Ovary (tissue), 7 donors: ENCODE measurements at regions not wholly inside any gene's neighbourhood (a gene's known extent, or its start where the extent isn't known, plus 50 kb on each side); places are given as distances from the start of the nearest gene placed in this dataset.

ENCODE experiments used
- DNase-seq, 5 donors: peaks; one replicate each; pipeline ENCODE4 v3.0.0-alpha.2; 2019 to 2020
- H3K27ac ChIP-seq, 2 donors: fragments of 200-600 bp; one replicate each; pipeline versions ENCODE4 v1.5.1 to v1.8.0; 2019 to 2022
- H3K27me3 ChIP-seq: fragments of 200-600 bp; one replicate; pipeline ENCODE4 v1.8.0; 2022
- H3K36me3 ChIP-seq: fragments of 200-600 bp; sonication (generic); one replicate; pipeline ENCODE4 v1.5.1; 2019
- H3K4me1 ChIP-seq: one replicate; pipeline ENCODE4 v1.8.1; 2013; ENCODE audit warnings: mild to moderate bottlenecking, moderate library complexity; ENCODE audit not compliant: insufficient read depth
- H3K4me3 ChIP-seq: fragments of 200-600 bp; sonication (generic); one replicate; pipeline ENCODE4 v1.5.1; 2017
- H3K9me3 ChIP-seq, 2 donors: fragments of 200-600 bp in 1 of 2; sonication (generic) in 1 of 2; one replicate each; pipeline versions ENCODE4 v1.5.1 to v1.8.1; 2013 to 2019; ENCODE audit warnings: mild to moderate bottlenecking in 1 of 2, moderate library complexity in 1 of 2
- EP300 ChIP-seq: sonication (generic); formaldehyde crosslinking; IDR thresholded peaks from one replicate; pipeline ENCODE4 v1.6.1; 2017; ENCODE audit warnings: antibody characterized with exemption
- POLR2A ChIP-seq: fragments of 450-650 bp; IDR thresholded peaks from one replicate; pipeline ENCODE4 v1.6.1; 2017; ENCODE audit warnings: antibody characterized with exemption, mild to moderate bottlenecking, moderate library complexity
- WGBS, 3 donors: extraction: QIAGEN DNeasy Blood & Tissue Kit in 1 of 3; methylation state at CpG; one replicate each; pipeline versions ENCODE4 v1.1.5 to v1.1.7; 2013 to 2017; 5-methylcytosine and 5-hydroxymethylcytosine counted together
- intact Hi-C, 4 donors: fragments of 100-400 bp; cut with DNase I; formaldehyde crosslinking; loops; one replicate each; pipeline versions ENCODE4 v1.11.0 to v1.15.1; 2022 to 2023
- TF ChIP-seq, protein P1 (sequence below), 3 donors: fragments of 450-650 bp in 2 of 3; fragments of 200-600 bp in 1 of 3; IDR thresholded peaks; one replicate each; pipeline versions ENCODE4 v1.5.1 to v1.8.0; 2016 to 2022; ENCODE audit warnings: antibody characterized with exemption in 3 of 3, mild to moderate bottlenecking in 1 of 3
- donor health status: DM: no; HTN: no; CAD: no; lungs with moderate emphysema.
- donor health status: DM: no; HTN: no; CAD: no.
- donor health status: Bipolar disorder and iron deficiency.
- donor health status: DM: no; HTN: no; CAD: no.
- donor health status: DM: yes; HTN: yes; CAD: no.

DNA sequence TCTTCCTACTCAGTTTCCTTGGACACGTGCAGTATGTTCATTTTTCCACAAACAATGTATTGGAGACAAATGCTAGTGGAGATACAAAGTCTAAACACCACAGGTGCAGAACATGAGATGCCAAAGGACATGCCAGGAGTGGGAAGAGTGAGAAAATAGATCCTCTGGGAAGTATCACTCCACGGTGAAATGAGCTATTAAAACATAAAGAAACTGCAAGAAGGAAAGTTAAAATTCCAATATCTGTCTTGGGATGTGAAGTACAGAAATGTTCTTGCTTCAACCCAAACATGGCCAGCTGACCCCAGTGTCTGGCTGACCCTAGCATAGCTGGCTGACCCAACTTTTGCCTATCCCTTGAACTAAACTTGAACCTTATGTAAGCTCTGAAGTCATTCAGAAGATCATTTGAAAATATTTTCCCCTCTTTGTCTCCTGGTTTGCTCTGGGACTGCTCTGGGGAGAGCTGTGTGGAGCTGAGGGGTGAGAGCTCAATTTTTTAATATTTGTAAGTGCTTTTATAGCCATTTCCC is 59.5 kb downstream of the FZD1 start:
- 19 to 27% (median 21%) methylated on average over 2 of the region's 2 CpGs for WGBS, 3 donors
- Histone ChIP-seq H3K4me3 (no peak overlapping the region), H3K9me3 (no peaks in the 10 kb centered on the region), H3K27ac (no peak overlapping the region), H3K4me1 (no peaks in the 10 kb centered on the region), H3K27me3 (no peaks in the 10 kb centered on the region), H3K36me3 (no peaks in the 10 kb centered on the region)
- TF ChIP-seq POLR2A (no peak), EP300 (no peak)
- TF ChIP-seq, protein P1, sequence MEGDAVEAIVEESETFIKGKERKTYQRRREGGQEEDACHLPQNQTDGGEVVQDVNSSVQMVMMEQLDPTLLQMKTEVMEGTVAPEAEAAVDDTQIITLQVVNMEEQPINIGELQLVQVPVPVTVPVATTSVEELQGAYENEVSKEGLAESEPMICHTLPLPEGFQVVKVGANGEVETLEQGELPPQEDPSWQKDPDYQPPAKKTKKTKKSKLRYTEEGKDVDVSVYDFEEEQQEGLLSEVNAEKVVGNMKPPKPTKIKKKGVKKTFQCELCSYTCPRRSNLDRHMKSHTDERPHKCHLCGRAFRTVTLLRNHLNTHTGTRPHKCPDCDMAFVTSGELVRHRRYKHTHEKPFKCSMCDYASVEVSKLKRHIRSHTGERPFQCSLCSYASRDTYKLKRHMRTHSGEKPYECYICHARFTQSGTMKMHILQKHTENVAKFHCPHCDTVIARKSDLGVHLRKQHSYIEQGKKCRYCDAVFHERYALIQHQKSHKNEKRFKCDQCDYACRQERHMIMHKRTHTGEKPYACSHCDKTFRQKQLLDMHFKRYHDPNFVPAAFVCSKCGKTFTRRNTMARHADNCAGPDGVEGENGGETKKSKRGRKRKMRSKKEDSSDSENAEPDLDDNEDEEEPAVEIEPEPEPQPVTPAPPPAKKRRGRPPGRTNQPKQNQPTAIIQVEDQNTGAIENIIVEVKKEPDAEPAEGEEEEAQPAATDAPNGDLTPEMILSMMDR (IDR thresholded peaks at IDR 0.05): no peak
- intact Hi-C loops: no loop called here
- peak in 4 of 5 donors; percentile 17 to 57 (median 38) for DNase-seq

DNA sequence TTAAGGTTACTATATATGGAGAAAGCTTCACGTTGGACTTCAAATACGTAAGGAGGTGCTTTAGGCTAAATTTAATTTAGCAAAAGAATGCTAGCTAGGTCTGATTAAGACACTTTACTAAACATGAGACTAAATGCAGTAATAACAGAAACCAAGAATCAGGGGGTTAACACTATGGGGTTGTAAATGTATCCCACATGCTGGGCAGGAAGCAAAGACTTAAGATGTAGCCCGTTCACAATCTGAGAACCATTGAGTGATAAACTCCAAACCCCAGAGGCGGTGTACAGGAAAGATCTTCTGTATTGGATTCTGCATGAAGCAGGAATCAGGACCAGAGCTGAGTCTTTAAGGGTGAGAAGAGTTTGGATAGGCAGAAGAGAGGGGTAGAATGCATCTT is 60.4 kb downstream of the FZD1 start:
- TF ChIP-seq POLR2A (no peak), EP300 (no peak)
- TF ChIP-seq, protein P1 (IDR thresholded peaks at IDR 0.05): no peak
- WGBS, 3 donors: 80 to 85% (median 81%) methylated on average over 4 of the region's 4 CpGs
- no peaks in the 10 kb centered on the region for H3K36me3 ChIP-seq
- DNase-seq: no peak
- H3K4me1 ChIP-seq: peaks cover 1% of the 10 kb centered on the region
- no peaks in the 10 kb centered on the region for H3K9me3 ChIP-seq
- no peaks in the 10 kb centered on the region for H3K27me3 ChIP-seq
- H3K4me3 ChIP-seq: no peak overlapping the region
- no peak overlapping the region for H3K27ac ChIP-seq
- intact Hi-C loops: no loop called here

DNA sequence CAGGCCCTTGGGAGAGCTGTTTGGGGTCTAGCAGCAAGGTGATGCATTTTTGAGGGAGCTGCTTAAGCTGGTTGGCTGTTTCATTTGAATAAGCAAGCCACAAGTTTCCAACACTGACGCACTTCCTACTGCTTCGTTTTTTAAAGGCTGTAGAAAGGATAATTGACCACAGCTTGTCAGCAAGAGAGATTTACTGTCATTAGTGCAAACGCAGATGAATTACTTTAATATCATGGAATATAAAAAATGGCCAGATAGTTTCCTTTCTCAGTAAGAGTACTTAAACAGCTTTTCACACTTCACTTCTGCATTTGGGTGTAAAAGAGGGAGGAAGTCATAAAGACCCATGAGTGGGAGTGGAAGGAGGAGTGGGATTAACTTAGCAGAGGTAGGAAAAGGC is 61.5 kb downstream of the FZD1 start:
- no peaks in the 10 kb centered on the region for H3K27me3 ChIP-seq
- WGBS, 3 donors: 38 to 53% (median 51%) methylated on average over 3 of the region's 3 CpGs

DNA sequence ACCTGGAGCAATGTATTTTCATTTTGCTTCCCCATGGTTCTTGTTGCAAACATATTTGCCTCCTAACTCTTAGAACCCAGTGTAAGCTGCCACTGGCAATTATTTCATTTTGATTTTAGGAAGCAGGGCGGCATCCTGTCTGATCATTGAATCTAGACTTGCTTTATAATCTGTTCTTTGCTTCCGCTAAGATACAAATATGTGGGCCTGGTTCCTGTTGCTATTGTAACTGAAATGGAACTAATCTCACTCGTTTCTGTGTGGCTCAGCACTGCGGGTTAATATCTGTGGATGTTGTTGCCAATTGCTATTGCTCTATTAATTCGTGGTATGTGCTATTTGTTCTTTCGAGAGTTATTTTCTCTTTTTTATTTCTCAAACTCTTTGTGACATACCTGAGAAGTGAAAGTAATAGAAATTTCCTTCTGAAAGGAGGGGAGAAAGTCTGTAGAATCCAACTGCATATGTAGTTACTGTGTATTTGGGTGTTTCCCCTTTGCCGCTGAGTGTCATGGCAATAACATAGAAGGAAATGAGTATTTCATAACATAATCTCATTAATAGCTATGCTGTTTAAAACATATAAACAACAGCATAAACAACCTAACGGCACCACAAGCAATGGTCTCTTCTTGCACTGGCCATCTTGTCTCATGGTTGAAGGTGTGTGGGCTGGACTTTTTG is 62.4 kb downstream of the FZD1 start:
- Histone ChIP-seq H3K36me3 (no peaks in the 10 kb centered on the region), H3K9me3 (no peaks in the 10 kb centered on the region), H3K4me3 (no peak overlapping the region), H3K4me1 (peaks cover 5% of the 10 kb centered on the region), H3K27me3 (no peaks in the 10 kb centered on the region), H3K27ac (no peak overlapping the region)
- TF ChIP-seq POLR2A: no peak
- no peak for TF ChIP-seq EP300
- TF ChIP-seq, protein P1 (IDR thresholded peaks at IDR 0.05): no peak
- DNase-seq: no peak
- WGBS, 3 donors: 52 to 57% (median 56%) methylated on average over 8 of the region's 8 CpGs
- intact Hi-C loops: no loop called here

More for the DNA sequence above, 61.5 kb downstream of the FZD1 start:
- no peak overlapping the region for H3K4me3 ChIP-seq
- peaks cover 3% of the 10 kb centered on the region for H3K4me1 ChIP-seq
- H3K9me3 ChIP-seq: no peaks in the 10 kb centered on the region
- TF ChIP-seq, protein P1 (IDR thresholded peaks at IDR 0.05): no peak
- intact Hi-C loops: no loop called here
- DNase-seq: no peak
- H3K36me3 ChIP-seq: no peaks in the 10 kb centered on the region
- no peak overlapping the region for H3K27ac ChIP-seq
